Fibroblast of the aortic adventitia (primary cell): ENCODE measurements at regions not wholly inside any gene's neighbourhood (a gene's known extent, or its start where the extent isn't known, plus 50 kb on each side); places are given as distances from the start of the nearest gene placed in this dataset.

Experiments
- DNase-seq: peaks from one replicate; pipeline ENCODE4 v3.0.0-alpha.2; 2010; ENCODE audit warnings: low read depth
- H3K4me3 ChIP-seq: 2 replicates; pipeline ENCODE4 v1.5.1; 2011; ENCODE audit warnings: low read depth, mild to moderate bottlenecking, control low read depth, low read length, moderate library complexity
- CTCF ChIP-seq: IDR thresholded peaks from 2 replicates; pipeline ENCODE4 v1.5.1; 2011; ENCODE audit warnings: mild to moderate bottlenecking, low read length, control low read depth, inconsistent platforms; ENCODE audit not compliant: insufficient read depth

- no peak for TF ChIP-seq CTCF
- H3K4me3 ChIP-seq, result no peak overlapping the region
- DNase-seq, result no peak
Measured at GRCh38 chr16:5589812-5590373, 492.3 kb upstream of the EEF2KMT start.

- TF ChIP-seq CTCF, result no peak
- DNase-seq, result no peak
- H3K4me3 ChIP-seq, result no peak overlapping the region
Measured at GRCh38 chr16:5584109-5584508, 486.5 kb upstream of the EEF2KMT start.

- no peak for DNase-seq
- no peak for TF ChIP-seq CTCF
- H3K4me3 ChIP-seq, result no peak overlapping the region
Measured at GRCh38 chr16:5582529-5582928, 484.9 kb upstream of the EEF2KMT start.

GRCh38 chr16:5581908-5582307 is 484.3 kb upstream of the EEF2KMT start:
- TF ChIP-seq CTCF, result no peak
- H3K4me3 ChIP-seq, result no peak overlapping the region
- no peak for DNase-seq

- no peak for TF ChIP-seq CTCF
- DNase-seq, result no peak
- H3K4me3 ChIP-seq, result no peak overlapping the region
Measured at GRCh38 chr16:5581428-5581827, 483.8 kb upstream of the EEF2KMT start.

- TF ChIP-seq CTCF, result no peak
- no peak for DNase-seq
- H3K4me3 ChIP-seq, result no peak overlapping the region
Measured at GRCh38 chr16:5580772-5581171, 483.2 kb upstream of the EEF2KMT start.

GRCh38 chr16:5580296-5580695 is 482.7 kb upstream of the EEF2KMT start:
- H3K4me3 ChIP-seq, result no peak overlapping the region
- no peak for DNase-seq
- TF ChIP-seq CTCF, result no peak
